HUES6 (cell line): ENCODE measurements at regions not wholly inside any gene's neighbourhood (a gene's known extent, or its start where the extent isn't known, plus 50 kb on each side); places are given as distances from the start of the nearest gene placed in this dataset.

Experiments used
- H3K27ac ChIP-seq: 2 replicates; pipeline ENCODE4 v1.7.0; 2013; ENCODE audit warnings: low read depth, mild to moderate bottlenecking, low read length, inconsistent platforms
- H3K27me3 ChIP-seq: 2 replicates; pipeline ENCODE4 v1.6.1; 2013; ENCODE audit warnings: low read length; ENCODE audit not compliant: control insufficient read depth, insufficient read depth
- H3K36me3 ChIP-seq: 2 replicates; pipeline ENCODE4 v1.6.1; 2013; ENCODE audit warnings: low read length; ENCODE audit not compliant: control insufficient read depth, insufficient read depth
- H3K4me1 ChIP-seq: 2 replicates; pipeline ENCODE4 v1.6.1; 2013; ENCODE audit warnings: low read length; ENCODE audit not compliant: control insufficient read depth, insufficient read depth
- H3K4me3 ChIP-seq: 2 replicates; pipeline ENCODE4 v1.5.1; 2013; ENCODE audit warnings: low read depth, low read length
- H3K9ac ChIP-seq: one replicate; pipeline ENCODE4 v1.6.1; 2013; ENCODE audit warnings: mild to moderate bottlenecking, low read length
- H3K9me3 ChIP-seq: 2 replicates; pipeline ENCODE4 v1.6.1; 2013; ENCODE audit warnings: low read depth, low read length; ENCODE audit not compliant: control insufficient read depth, insufficient read depth

DNA sequence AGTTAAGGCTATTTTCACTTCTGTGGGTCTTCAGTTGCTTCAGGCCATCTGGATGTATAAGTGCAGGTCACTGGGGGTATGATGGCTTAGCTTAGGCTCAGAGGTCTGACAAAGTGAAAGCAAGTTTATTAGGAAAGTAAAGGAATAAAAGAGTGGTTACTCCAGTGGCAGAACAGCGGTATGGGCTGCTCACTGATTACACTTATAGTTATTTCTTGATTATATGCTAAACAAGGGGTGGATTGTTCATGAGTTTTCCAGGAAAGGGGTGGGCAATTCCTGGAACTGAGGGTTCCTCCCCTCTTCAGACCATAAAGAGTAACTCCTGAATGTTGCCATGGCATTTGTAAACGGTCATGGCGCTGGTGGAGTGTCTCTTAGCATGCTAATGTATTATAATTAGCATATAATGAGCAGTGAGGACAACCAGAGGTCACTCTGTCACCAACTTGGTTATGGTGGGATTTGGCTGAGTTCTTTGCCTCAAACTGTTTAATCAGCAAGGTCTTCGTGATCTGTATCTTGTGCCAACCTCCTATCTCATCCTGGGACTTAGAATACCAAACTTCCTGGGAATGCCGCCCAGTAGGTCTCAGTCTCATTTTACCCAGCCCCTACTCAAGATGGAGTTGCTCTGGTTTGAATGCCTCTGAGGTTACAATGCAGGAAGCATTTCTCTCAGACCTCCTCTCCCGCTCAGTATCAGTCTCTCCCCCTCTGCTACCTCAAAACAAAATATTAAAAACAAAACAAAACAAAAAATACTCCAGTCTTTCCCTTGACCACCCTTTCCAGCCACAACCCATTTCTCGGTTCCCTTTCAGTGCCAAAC, 71.3 kb upstream of the SLC22A11 start:
- H3K27me3 ChIP-seq: peaks cover under 1% of the 10 kb centered on the region; the same call in 1 of the 2 replicates
- peaks cover 8% of the 10 kb centered on the region for H3K4me1 ChIP-seq
- H3K36me3 ChIP-seq: no peaks in the 10 kb centered on the region
- H3K9me3 ChIP-seq: no peaks in the 10 kb centered on the region
- no peak overlapping the region for H3K27ac ChIP-seq
- no peak overlapping the region for H3K9ac ChIP-seq
- H3K4me3 ChIP-seq: no peak overlapping the region

DNA sequence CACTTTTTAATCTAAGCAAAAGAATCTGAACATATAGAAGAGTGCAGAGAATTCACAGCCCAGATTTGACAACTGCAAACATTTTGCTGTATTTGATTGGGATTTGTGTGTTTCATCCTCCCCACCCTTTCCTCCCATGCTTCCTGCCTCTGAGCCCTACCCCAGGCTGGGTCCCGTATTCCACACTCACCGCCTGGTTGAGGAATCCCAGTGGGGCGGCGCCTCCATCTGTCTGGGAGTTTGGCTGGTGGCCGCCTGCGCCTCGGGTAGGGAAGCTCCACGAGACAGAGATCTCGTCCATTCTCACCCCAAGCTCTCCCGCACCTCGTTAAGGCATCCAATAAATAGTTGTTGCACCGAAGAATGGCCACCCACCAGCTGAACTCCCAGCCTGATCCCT, 70.7 kb upstream of the SLC22A11 start:
- no peaks in the 10 kb centered on the region for H3K9me3 ChIP-seq
- H3K4me1 ChIP-seq: peaks cover 8% of the 10 kb centered on the region
- peaks cover 6% of the 10 kb centered on the region for H3K27me3 ChIP-seq
- no peaks in the 10 kb centered on the region for H3K36me3 ChIP-seq
- no peak overlapping the region for H3K4me3 ChIP-seq
- no peak overlapping the region for H3K9ac ChIP-seq
- H3K27ac ChIP-seq: no peak overlapping the region

DNA sequence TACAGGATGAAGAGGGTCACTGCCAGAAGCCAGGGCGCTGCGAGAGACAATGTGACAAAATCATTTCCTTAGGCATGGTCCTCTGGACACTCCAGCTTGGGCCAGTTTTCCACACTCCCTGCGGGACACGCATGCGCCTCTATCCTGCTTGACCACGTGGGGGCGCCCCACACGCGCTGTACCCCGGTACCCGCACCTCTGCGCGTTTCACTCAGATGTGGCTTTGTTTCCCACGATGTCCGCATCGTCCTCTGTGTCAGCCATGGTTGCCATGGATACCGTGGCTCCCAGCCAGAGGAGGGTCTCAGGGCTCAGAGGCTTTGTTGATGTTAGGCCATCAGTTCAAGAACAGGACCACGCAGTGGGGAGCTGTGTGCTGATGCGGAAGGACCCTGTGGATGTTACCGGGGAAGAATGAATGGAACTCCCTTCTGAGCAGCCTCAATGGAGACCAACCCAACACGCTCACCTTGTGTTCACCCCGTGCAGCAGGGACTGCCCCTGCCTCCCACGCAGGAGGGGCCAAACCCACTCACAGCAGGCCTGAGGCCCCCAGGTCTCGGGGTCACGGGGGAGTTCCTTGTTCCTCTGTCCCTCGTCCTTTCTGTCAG, 65.8 kb upstream of the SLC22A11 start:
- no peak overlapping the region for H3K27ac ChIP-seq
- H3K27me3 ChIP-seq: peaks cover 32% of the 10 kb centered on the region
- no peak overlapping the region for H3K9ac ChIP-seq

DNA sequence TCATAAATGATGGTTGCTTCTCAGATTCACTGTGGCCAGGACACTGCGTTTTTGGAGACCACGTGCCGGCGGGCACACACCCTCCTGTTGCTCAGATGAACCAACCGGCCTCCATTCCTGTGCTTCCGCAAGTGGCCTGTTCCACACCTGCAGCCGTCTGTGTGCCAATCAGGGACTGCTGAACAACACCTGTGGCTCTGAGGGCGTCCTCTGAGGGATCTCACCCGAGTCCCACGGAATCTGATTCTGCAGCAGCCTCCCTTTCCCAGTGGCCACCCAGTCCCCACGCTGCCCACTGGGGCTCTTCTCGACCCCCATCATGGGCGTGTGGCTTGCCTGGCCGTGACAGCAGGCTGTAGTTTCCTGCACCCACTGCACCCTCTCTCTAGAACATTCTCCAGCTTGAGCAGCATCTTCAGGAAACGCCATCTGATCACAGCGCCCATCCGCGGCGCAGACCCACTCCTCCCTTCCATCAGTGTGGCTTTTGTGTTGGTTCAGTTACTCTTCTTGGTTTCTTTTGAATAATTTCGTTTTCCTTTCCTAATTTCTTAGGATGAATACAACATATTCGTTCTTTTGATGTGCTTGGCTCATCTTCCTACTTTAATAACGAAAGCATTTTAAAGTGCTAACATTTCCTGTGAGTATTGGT, 65.1 kb upstream of the SLC22A11 start:
- Histone ChIP-seq H3K9me3 (no peaks in the 10 kb centered on the region), H3K4me3 (no peak overlapping the region), H3K9ac (no peak overlapping the region), H3K27me3 (peaks cover 32% of the 10 kb centered on the region), H3K36me3 (no peaks in the 10 kb centered on the region), H3K4me1 (no peaks in the 10 kb centered on the region), H3K27ac (no peak overlapping the region)

More for the DNA sequence above, 65.8 kb upstream of the SLC22A11 start:
- no peaks in the 10 kb centered on the region for H3K9me3 ChIP-seq
- no peaks in the 10 kb centered on the region for H3K36me3 ChIP-seq
- no peaks in the 10 kb centered on the region; the same call in 1 of the 2 replicates for H3K4me1 ChIP-seq
- no peak overlapping the region for H3K4me3 ChIP-seq

DNA sequence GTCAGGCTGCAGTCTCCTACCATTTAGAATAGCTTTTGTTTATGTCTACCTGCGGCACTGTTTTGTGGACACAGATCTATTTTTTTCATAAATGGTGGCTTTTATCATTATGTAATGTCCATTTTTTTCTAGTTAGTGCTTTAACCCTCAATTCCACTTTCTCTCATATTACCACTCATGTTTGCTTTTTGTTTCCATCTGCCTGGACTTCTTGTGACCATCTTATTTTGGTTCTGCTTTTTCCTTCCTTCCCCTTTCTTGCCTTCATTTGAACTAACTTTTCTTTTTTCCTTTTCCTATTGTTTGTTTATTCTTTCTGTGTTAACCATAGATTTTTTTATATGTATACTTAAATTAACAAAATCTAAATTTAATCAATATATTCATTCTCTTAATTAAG, 63.2 kb upstream of the SLC22A11 start:
- Histone ChIP-seq H3K27me3 (peaks cover 32% of the 10 kb centered on the region), H3K9me3 (no peaks in the 10 kb centered on the region), H3K9ac (no peak overlapping the region), H3K4me3 (no peak overlapping the region), H3K36me3 (no peaks in the 10 kb centered on the region), H3K4me1 (no peaks in the 10 kb centered on the region), H3K27ac (no peak overlapping the region)

DNA sequence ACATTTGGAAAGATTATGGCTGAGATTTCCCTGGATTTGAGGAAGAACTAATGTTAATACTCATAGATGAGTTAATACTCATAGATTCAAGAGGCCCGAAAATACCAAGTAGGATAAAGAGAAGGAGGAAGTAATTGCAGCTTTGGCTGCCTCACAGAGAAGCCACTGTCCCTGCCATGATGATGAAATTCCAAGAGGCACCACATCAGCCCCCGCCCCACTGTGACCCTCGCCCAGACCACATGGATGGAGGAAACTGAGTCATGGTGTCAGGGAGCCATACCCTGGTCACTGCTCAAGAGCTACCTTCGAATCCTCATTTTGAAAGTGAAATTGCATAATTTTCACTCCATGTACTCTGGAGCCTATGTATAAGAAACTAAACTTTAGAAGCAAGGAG, 57.6 kb upstream of the SLC22A11 start:
- no peak overlapping the region for H3K9ac ChIP-seq
- peaks cover 18% of the 10 kb centered on the region for H3K27me3 ChIP-seq
- H3K4me1 ChIP-seq: no peaks in the 10 kb centered on the region
- no peak overlapping the region for H3K27ac ChIP-seq
- no peak overlapping the region for H3K4me3 ChIP-seq
- H3K36me3 ChIP-seq: no peaks in the 10 kb centered on the region
- H3K9me3 ChIP-seq: no peaks in the 10 kb centered on the region

DNA sequence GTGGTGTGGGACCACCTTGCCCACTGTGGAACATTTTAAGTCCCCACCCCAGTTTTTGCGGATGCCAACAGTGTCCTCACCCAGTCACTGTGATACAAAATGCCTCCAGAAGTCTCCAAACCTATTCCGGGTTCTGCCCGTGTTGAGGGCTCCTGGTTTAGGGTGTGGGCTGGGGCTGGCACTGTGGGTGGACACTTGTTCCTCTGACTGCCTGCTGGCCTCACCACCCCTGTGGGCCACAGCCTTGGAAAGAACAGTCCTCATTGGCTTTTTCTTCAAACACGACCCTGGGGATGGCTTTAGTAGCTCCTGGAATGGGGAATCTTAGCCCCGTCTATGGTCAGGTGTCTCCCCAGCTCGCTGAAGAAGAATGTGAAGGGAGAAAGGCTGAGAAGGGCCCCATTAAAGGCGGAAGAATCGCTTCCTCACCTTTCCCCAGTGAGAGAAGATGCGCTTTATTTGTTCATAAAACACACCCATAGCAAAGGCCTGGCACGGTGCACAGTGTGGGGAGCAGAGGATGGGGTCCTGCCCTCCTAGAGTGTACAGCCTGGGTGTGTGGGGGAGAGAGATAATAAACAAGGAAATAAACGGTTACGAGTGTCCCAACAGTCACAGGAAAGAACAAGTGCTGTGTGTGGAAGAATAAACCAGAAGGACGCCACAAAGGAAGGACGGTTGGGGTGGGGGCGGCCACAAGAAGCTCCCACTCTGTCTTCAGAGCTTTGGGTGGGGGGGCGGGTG, 56.3 kb upstream of the SLC22A11 start:
- 0 out of 2 replicates have a peak, but pooled peaks cover 2% of the 10 kb centered on the region for H3K9me3 ChIP-seq
- no peak overlapping the region for H3K27ac ChIP-seq
- H3K27me3 ChIP-seq: peaks cover 24% of the 10 kb centered on the region
- H3K4me1 ChIP-seq: no peaks in the 10 kb centered on the region
- H3K4me3 ChIP-seq: no peak overlapping the region
- H3K36me3 ChIP-seq: no peaks in the 10 kb centered on the region
- no peak overlapping the region for H3K9ac ChIP-seq

DNA sequence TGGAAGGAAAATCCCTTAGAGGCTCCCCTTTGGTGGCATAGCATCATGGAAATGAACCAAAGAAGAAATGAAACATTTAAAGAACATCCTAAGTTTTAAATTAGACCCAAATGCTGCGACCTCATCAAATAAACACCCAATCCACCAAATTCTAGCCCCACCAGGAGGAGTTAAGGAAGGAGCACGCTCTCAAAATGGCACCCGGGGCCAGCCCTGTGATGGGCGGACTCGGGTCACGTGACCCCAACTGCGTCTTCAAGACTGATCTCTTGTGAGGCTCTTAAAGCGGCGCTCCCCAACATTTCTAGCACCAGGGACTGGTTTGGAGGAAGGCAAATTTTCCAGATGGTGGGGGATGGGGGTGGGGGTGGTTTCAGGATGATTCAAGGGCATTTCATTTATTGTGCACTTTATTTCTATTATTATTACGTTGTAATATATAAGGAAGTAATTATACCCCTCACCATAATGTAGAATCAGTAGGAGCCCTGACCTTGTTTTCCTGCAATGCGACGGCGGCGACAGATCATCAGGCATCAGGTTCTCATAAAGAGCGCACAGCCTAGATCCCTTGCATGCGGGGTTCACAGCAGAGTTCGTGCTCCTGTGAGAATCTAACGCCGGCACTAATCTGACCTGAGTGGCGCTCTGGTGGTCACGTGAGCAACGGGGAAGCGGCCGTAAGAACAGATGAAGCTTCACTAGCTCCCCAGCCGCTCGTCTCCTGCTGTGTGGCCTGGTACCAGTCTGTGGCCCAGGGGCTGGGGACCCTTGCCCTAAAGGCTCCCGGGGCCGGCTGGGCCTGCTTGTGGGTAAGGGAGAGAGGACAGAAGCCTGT, 55.3 kb upstream of the SLC22A11 start:
- H3K27ac ChIP-seq: no peak overlapping the region
- H3K9me3 ChIP-seq: peaks cover 10% of the 10 kb centered on the region; the same call in 1 of the 2 replicates
- no peaks in the 10 kb centered on the region for H3K4me1 ChIP-seq
- H3K27me3 ChIP-seq: peaks cover 27% of the 10 kb centered on the region
- H3K4me3 ChIP-seq: no peak overlapping the region
- no peak overlapping the region for H3K9ac ChIP-seq
- H3K36me3 ChIP-seq: no peaks in the 10 kb centered on the region

DNA sequence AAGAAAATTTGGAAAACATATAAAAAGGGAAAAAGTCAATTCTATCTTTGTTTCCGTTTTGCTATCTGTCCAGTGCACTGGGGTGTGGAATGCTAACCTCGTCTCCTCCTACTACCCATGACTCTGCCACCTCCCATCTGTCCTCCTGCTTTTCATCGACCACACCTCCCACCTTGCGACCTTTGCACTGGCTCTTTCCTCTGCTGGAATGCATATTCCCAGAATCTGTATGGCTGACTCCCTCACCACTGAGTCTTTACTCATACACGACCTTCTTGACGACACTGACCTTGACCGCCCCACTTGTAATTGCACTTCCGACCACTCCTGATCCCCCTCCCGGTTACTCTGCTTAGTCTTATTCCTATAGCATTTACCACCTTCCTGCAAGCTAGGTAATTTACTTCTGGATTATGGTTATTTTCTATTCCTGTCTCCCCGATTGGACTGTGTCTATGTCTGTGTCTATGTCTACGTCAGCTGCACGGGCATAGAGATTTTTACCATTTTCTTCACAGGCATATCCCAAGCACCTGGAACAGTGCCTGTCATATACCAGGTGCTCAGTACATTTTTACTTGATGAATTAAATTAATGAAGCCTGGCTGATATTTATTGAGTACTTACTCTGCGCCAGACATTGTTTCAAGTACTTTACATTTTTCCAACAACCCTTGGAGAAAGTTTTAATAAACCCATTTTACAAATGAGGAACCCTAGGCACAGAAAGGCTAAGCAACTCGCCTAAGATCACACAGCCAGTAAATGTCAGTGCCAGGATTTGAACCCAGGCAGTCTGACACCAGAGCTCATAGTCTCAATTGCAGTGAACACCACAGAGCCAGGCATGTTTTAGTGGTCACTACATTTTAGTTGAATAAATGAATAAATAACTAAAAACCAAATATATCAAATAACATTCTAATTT, 54.0 kb upstream of the SLC22A11 start:
- H3K9me3 ChIP-seq: peaks cover 10% of the 10 kb centered on the region; the same call in 1 of the 2 replicates
- no peak overlapping the region for H3K9ac ChIP-seq
- H3K4me1 ChIP-seq: no peaks in the 10 kb centered on the region
- H3K4me3 ChIP-seq: no peak overlapping the region
- H3K36me3 ChIP-seq: no peaks in the 10 kb centered on the region
- H3K27ac ChIP-seq: no peak overlapping the region
- peaks cover 36% of the 10 kb centered on the region for H3K27me3 ChIP-seq
